Posterior vena cava (tissue), 2 donors: ENCODE measurements at regions not wholly inside any gene's neighbourhood (a gene's known extent, or its start where the extent isn't known, plus 50 kb on each side); places are given as distances from the start of the nearest gene placed in this dataset.
"Not testable (repeated sequence)": the region's sequence is repeated elsewhere in the genome, so short reads cannot be mapped to it uniquely, and the experiment has no call there.

ENCODE experiments used
- DNase-seq: peaks from one replicate; pipeline ENCODE4 v3.0.0-alpha.2; 2020; ENCODE audit warnings: low spot score
- intact Hi-C, 2 donors: fragments of 100-400 bp; cut with DNase I; formaldehyde crosslinking; loops; one replicate each; pipeline versions ENCODE4 v1.14.1 to v1.14.2; 2022 to 2023
- donor health status: DM: yes; HTN: yes; CAD: no.
- donor health status: DM: yes; HTN: yes; CAD: no.

DNA sequence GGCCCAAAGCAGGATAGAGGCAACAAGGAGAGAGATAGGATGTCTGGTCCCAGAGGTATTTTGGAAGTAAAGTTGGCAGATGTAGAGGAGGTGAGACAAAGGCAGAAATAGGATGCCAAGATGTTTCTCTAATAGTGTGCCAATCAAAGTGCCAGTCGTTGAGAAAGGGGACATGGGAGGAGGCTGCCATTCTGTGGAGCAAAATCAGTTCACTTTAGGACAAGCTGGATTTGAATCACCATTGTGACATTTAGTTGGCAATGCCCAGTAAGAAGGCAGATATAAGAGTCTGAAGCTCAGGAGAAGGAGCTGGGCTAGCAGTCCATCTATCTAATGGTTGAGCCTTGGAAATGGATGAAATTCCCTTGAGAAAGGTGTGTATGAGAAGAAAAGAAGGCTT, 53.8 kb downstream of the ADRB2 start:
- DNase-seq, result no peak
- intact Hi-C loops, result no loop called here

DNA sequence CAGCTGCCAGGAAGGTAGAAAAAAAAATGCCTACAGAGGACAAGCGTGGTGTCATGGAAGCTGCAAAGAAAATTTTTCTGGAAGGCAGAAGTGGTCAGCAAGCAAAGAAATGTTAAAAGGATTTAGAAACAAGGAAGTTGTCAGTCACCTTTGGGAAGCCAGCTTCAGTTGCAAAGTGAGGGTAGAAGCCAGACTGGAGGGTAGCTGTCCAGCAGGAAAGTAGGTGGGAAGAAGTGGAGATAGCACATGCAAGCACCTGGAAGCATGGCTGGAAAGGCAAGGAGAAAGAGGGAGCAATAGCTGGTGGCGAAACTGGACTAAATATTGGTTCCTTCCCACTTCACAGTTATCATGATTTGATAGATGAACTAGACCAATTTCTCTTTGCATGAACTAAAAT, 54.3 kb downstream of the ADRB2 start:
- no peak for DNase-seq
- intact Hi-C loops, result no loop called here

DNA sequence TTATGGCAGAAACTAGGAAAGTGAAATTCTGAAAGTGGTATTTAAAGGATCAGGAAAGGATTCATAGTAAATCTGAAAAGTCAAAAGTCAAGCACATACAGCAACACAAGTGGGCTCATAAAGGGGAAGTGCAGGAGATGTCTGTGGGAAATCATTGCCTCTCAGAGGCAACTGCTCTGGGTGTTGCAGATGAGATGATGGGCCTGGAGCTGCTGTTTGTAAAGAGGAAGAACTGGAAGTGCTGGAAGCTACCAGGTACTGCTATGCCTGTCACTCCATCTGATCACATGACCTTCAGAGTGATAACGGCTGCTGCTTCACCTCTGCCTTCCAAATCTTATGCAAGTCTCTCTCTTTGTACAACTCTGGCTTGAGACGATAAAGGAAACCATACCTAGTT, 55.9 kb downstream of the ADRB2 start:
- intact Hi-C loops, result no loop called here
- no peak for DNase-seq

DNA sequence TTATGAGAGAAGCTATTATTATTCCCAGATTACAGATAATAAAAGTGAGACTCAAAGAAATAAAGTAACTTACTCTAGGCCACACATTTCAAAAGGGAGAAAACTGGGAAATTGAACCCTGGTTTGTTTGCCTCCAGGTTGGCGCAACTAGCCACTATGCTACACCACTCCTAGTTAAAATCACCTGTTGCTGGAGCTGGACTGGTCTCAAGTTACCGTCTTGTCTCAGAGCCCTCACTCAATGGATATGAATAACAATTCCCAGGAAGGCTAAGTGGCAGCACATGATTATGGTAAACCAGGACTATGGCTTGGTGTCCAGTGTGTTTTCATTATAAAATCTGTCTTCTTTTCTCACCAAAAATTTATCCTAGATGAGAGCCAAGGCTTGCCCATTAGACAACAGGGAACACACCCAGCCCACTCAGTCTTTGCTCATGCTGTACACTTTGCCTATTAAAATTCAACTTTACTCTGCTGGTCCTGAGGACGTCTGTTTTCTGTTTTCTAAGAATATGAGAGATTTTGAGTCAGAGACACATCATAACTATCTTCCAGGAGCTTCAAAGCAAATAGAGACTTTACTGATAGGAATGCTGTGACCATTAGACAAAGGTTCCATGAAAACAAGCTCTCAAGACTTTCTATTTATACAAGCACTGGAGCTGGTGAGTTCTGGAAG, 58.1 kb downstream of the ADRB2 start:
- no peak for DNase-seq
- intact Hi-C loops, result no loop called here

DNA sequence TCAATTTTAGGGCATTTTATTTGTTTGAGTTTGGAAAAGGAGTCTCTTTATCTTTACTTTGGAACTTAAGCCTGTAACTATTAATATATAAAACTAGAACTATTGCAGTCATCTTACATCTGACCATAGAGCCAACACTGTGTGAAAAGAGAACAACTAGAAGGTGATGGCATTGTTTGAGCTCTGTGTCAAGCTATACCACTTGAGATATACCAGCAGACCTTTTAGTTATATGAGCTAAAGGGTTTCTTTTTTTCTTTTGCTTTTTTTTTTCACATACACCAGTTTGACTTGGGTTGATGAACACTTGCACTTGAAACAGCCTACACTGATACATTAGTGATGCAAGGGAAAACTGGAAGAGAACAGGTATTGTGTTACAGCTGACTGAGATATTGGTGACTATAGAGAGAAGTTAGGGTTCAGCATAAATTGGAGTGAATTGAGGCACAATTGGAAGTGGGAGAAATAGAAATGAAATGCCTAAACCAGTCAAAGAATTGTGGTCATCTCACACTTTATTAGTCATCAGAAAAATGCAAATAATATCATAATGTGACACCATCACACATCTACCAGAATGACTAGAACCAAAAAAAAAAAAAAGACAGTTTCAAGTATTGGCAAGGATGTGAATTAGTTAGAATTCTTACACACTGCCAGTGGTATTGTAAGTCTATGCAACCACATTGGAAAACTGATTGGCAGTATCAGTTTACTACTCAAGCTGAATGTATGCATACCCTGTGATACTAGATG, 60.9 kb downstream of the ADRB2 start:
- intact Hi-C loops, result no loop called here
- DNase-seq, result no peak

DNA sequence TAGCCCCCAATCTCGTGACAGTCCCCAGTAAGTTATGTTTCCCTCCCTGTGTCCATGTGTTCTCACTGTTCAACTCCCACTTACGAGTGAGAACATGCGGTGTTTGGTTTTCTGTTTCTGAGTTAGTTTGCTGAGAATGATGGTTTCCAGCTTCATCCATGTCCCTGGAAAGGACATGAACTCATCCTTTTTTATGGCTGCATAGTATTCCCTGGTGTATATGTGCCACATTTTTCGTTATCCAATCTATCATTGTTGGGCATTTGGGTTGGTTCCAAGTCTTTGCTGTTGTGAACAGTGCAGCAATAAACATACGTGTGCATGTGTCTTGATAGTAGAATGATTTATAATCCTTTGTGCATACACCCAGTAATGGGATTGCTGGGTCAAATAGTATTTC, 63.5 kb downstream of the ADRB2 start:
- intact Hi-C loops, DNase-seq: not testable (repeated sequence)

DNA sequence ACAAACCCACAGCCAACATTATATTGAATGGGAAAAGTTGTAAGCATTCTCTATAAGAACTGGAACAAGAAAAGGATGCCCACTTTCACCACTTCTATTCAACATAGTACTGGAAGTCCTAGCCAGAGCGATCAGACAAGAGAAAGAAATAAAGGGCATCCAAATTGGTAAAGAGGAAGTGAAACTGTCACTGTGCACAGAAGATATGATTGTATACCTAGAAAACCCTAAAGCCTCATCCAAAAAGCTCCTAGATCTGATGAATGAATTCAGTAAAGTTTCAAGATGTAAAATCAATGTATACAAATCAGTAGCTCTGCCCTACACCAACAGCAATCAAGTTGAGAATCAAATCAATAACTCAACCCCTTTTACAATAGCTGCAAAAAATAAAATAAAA, 69.0 kb downstream of the ADRB2 start:
- DNase-seq, intact Hi-C loops: not testable (repeated sequence)

DNA sequence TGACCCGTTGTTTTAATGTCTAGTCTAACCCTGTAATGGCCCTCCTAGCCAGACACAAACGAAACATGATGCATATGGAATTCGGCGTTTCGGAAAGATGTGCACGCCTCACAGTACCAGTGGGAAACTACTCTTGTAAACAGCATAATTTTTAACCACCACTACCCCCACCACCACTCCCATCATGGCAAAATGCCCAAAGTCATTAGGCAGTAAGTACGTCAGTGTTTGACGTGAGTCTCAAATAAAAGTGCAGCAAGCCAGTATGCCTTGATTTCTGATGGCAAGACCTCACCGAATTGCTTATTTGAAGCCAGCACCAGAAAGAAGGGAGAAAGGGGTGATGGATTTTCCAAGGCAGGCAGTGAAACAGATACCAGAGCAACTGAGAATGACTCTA, 71.4 kb downstream of the ADRB2 start:
- DNase-seq, result no peak
- intact Hi-C loops, result no loop called here

DNA sequence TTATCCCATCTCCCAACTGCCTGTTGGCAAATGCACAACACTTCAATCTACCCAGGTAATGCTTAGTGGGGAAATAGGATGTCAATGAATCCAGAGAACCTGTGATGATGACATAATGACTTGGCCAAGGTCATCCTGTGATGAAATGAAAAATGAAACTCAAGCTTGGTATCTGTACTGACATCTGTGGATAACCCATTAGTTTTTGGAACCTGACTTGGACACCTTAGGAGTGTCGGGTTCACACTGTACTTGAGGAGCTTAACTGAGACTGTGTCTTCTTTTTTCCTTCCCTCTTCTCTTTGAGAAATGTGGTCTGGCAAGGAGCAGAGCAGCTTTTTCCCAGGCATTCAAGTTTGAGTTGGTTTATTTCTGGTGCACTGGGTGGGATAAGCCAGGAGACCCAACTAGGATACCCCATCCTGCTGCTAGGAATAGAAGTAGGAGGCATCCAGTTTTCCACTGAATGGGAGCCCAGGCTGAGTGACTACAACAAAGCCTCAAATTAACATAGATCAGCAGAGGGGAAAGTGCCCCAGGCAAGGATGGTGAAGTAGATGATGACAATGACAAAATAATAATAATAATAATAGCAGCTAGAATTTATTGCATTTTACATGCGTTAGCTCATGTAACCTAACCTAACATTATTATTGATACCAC, 72.1 kb downstream of the ADRB2 start:
- intact Hi-C loops, result no loop called here

DNA sequence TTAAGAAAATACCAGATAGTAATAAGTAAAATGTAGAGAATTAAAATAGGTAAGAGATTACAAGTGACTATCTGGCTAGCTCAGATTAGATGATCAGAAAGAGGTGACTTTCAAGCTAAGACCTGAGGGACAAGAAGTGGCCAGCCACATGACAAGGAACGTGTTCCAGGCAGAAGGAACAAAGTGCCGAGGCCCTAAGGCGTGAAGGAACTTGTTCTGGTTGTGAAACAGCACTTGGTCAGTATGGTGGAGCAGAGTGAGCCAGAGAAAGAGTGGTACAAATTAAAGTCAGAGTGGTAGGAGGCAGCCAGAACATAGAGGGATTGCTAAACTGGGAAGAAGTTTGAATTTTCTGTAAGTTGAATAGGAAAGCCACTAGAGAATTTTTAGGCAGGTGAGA, 73.6 kb downstream of the ADRB2 start:
- intact Hi-C loops, result no loop called here
- DNase-seq, result no peak

More for the DNA sequence above, 72.1 kb downstream of the ADRB2 start:
- DNase-seq, result no peak

DNA sequence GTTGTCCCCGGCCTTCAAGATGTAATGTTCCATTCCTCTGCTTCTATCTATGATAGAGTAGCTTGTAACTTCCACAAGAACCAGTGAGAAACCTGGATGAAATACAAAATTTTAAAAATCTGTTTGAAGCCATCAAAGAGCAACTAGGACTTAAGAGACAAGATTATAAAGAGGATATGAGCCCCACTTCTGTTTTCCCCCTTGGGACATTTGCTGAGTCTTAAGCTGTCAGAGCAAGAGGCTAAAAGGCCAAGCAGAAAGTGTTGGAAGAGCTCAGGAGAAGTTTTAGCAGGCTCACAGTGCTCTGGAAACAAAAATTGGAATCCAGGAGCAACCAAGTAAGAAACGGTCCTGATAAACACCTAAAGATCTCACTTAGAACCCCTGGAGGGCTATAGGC, 76.1 kb downstream of the ADRB2 start:
- no peak for DNase-seq
- intact Hi-C loops, result no loop called here

DNA sequence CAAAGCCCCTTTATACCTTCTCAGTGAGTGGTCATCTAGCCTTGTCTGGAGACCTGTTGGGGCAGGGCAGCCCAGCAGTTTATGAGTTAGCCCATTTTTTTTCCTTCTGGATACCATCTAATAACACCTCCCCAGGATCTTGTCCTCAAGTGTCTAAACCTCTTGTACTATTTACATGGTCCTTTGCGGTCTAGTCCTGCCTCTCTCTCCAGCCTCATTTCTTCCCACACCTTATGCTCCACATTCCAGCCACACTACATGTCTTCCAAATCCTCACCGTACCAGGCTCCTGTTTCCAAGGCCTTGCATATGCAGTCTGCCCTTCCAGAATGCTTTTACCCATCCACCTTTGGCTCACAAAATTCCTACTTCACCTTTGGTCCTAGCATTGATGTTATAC, 77.2 kb downstream of the ADRB2 start:
- DNase-seq, result no peak
- intact Hi-C loops, result no loop called here

DNA sequence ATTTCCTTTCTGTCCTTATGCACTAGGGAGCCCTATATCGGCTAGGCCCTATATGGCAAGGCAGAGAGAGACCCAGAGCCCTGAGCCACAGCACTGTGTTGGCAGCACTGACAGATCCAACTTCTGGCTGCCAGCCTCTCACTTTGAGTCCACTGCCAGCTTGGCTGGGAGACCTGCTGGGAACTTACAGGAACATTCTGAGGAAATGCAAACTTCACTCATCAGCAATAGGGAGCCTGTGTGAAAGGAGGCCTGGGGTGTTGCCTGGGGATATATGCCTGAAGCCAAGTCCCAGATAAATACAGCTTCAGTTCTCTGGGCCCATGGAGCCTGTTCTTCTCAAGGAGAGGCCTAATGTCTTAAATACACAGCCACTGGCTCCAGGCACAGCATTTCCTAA, 78.0 kb downstream of the ADRB2 start:
- DNase-seq, result no peak
- intact Hi-C loops, result no loop called here

DNA sequence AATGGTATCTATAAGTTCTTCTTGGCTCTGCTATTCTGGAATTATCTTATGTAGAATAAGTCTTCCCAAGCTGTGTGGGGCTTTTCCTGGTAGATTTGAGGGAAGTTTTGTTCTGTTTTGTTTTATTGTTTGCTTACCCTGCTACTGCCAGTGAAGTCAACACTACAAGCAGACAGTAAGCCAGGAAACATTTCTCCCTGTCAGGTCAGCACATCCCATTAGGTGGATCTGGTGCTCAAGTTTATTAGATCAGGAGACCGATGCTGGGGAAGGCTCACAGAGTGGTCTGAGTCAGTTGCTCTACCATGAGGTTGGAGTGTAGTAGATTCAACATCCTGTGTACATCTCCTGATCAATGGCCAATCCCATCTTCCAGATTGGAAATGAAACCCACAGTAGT, 79.1 kb downstream of the ADRB2 start:
- no peak for DNase-seq
- intact Hi-C loops, result no loop called here

DNA sequence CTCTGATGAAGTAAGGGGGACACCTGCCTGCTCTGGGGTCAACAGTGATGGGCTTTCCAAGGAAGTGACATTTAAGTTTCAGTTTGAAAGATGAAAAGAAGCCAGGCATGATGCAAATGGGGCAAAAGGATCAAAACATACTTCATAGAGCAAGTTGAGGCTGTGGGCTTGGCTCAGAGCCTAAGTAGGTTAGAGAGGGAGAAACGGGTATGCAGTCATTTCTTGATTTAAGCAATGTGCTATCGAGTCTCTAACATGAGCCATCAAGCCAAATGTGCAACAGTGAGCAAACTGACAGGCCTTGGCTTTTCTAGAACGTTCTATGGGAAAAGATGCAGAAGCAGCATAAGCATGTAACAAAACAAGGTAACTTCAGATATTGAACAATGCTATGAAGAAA, 80.6 kb downstream of the ADRB2 start:
- intact Hi-C loops, result no loop called here
- no peak for DNase-seq

DNA sequence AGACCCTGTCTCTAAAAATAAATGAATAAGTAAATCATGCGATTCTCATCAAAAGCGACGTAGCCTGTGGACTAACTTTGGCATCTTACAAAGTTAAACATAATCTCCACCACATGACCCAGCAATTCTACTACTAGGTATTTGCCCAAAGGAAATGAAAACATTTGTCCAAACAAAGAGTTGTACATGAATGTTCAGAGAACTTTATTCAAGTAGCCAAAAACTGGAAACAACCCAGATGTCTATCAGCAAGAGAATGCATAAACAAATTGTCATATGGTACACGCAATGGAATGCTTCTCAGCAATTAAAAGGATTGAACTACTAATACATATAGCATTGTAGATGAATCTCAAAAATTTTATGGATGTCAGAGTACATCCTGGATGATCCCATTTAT, 82.6 kb downstream of the ADRB2 start:
- DNase-seq, result no peak
- intact Hi-C loops, result no loop called here

DNA sequence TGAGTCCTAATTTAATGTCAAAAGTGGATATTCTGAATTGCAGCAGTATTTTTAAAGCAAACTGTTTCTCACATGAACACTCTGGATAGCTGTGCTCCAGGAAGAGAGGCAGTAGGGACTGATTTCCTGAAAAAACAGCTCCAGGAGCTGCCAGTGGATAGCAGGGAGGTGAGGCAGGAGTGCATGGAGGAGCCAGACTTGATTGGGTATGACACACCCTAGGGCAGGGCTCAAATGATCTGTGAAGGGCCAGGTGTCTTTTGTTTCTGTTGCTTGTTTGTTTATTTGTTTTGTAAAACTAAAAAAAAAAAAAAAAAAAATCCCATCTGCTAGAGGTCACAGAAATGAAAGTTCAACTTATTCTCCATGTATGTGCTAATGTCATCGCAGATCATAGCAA, 83.4 kb downstream of the ADRB2 start:
- intact Hi-C loops, result no loop called here

DNA sequence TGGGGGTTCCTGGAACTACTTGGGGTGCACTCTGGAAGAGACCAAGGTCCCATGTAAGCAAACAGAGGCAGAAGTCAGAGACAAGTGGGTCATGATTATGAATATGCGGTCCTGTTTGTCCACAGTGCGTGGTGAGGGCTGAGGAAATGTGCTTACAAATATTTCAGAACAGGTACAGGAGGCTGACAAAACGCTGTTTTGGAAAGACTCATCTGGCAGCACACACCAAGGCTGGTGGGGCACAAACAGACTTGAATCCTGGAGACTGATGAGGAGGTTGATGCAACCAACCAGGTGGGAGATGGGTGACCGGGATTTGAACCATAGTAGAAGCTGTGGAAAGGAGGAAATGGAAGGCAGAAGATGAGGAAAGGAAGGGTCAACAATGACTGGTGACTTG, 83.8 kb downstream of the ADRB2 start:
- intact Hi-C loops, result no loop called here
- no peak for DNase-seq

More for the DNA sequence above, 83.4 kb downstream of the ADRB2 start:
- DNase-seq, result no peak

DNA sequence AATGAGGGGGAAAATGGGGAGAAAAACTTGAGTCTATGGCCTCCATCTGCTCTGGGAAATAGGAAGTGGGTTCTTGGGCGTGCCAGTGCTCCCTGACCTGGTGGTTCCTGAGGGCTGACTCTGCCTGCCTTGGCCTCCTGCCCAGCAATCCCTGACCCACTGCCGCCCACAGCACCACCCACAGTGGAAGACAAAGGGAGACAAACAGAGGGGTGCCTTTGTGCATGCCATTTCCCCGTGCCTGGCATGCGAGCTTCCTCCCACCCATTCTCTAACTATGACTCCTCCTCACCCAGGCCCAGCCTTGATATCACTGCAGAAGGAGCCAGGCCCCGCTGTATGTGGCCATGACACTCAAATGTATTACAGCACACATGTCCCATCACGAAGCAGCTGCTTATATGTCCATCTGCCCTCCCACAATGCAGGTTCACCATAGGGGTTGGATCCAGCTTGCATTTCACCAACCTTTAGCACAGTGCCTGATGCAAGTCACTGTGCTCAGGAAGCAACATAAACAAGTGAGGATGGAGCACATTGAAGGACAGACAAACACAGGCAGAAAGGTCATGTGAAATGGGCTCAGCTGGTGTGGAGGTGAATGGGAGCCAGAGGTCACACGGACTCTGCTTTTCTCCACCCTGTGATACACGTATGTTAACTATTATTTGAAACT, 84.4 kb downstream of the ADRB2 start:
- intact Hi-C loops, result no loop called here
- DNase-seq, result no peak

DNA sequence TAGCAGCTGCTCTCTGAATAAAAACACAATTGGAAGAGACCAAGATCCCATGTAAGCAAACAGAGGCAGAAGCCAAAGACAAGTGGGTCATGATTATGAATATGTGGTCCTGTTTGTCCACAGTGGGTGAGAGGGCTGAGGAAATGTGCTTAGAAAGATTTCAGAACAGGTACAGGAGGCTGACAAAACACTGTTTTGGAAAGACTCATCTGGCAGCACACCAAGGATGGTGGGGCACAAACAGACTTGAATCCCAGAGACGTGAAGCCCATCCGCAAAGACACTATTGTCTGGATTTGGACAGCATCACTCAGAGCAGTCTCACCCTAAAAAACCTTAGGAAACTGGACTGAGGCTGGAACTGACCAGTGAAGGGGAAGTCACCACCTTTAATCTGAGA, 85.0 kb downstream of the ADRB2 start:
- DNase-seq, result no peak
- intact Hi-C loops, result no loop called here
